GM12873 (cell line): ENCODE measurements at regions not wholly inside any gene's neighbourhood (a gene's known extent, or its start where the extent isn't known, plus 50 kb on each side); places are given as distances from the start of the nearest gene placed in this dataset.

ENCODE experiments used
- TF ChIP-seq, protein P1 (sequence below): IDR thresholded peaks from 2 replicates; pipeline ENCODE4 v1.5.1; 2012; ENCODE audit warnings: low read depth, mild to moderate bottlenecking, moderate library complexity, low read length, control low read depth; ENCODE audit not compliant: insufficient read depth; ENCODE audit errors: missing control alignments

DNA sequence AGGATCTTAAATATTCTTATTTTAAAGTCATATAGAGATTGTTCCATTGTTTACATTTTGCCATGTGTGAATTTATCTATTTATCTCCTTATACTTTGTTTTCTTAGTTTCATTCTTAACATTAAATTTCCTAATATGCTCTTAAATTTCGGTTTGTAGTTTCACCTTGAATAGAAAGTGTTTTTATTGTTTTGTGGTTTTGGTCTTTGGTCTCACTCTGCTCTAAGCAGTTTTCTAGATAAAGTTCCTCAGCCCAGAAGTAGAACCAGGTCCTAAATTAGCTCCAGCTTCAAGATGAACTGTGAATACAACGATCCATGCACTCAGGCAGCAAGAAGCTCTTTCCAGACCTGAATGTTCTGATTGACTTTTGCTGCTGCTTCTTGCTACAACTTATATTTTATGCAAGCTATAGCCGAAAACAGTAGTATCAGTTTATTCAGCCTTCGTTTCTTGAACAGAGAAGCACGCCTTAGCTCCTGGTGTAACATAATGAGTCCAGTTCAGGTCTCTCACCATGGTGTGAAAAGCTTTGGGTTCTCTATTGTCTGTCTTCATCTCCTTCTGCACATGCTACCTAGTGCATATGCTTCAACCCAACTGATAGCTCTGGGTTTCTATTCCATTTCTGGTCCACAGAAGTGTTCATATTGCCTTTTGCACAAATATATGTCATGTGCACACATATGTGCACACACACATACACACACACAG, 95.3 kb downstream of the SEM1 start:
- TF ChIP-seq, protein P1, sequence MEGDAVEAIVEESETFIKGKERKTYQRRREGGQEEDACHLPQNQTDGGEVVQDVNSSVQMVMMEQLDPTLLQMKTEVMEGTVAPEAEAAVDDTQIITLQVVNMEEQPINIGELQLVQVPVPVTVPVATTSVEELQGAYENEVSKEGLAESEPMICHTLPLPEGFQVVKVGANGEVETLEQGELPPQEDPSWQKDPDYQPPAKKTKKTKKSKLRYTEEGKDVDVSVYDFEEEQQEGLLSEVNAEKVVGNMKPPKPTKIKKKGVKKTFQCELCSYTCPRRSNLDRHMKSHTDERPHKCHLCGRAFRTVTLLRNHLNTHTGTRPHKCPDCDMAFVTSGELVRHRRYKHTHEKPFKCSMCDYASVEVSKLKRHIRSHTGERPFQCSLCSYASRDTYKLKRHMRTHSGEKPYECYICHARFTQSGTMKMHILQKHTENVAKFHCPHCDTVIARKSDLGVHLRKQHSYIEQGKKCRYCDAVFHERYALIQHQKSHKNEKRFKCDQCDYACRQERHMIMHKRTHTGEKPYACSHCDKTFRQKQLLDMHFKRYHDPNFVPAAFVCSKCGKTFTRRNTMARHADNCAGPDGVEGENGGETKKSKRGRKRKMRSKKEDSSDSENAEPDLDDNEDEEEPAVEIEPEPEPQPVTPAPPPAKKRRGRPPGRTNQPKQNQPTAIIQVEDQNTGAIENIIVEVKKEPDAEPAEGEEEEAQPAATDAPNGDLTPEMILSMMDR = no peak

DNA sequence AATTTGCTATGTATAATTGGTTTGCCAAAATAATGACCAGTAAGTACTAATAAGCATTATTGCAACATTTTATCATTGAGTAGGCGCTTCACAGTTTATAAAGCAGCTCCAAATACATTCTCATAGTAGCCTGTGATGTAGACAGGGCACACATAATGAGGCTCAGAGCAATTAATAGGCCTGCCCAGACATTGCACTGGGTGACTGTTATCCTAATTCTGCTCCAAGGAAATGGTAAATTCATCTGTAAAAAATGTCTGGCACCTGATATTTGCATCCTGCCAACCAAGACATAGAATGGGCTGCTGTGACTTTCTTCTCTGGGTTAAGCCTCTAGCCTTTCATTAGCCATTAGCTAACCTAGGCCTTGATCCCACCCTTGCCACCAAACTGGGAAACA, 97.6 kb downstream of the SEM1 start:
- TF ChIP-seq, protein P1 = no peak

DNA sequence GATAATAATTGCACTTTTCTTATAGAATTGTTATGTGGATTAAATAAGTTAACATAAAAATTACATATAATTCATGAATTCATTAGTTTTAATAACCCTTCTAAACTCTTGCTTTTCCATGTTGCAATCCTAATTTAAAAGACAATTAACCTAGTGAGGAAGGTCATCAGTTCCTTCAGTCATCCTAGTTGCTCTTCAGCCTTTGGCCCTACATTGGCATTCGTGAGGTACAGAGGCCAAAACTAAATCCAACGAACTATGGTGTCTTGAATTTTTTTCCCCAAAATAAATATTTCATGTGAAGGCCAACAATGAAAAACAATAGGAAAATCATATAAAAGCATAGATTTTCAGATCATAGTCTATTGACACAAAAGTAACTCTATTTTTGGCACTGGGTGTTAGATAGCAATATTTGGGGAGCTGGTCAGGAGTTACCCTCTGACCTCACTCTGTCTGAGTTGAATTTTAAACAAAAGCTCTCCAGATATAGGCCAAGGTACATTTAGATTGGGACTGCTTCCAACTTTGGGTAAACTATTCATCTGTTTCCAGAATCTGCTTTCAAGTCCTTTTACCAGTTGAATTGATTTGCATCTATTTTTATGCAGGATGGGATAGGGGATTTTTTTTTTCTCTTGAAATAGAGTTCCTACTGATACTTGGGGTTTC, 104.5 kb downstream of the SEM1 start:
- TF ChIP-seq, protein P1 = no peak

DNA sequence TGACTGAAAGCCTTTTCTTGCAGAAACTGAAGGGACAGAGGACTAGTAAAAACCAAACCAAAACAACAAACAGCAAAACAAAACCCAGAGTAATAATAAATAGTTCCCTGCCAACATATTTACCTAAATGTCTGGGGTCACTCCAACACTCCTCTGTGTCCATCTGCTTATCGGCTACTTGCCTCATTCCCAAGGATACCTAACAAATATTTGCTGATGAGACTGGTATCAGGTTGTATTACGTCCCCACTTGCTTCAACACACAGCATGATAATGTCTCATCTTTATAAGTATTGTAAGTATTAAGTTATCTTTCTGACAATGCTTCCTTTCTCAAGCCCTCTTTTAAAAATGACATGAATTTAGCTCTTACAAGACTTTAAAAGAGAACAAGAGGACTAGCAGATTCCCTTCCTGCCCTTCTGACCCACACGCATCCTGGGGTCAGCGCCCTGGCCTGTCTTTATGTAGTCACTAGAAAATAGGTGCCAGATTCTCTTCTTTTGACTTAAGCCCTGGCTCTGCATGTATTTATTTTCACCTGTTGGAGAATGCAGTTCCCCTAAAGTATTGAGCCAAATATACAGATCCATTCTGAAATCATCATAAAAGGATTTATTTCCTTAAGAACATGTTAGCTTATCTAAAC, 110.2 kb downstream of the SEM1 start:
- TF ChIP-seq, protein P1 = no peak

DNA sequence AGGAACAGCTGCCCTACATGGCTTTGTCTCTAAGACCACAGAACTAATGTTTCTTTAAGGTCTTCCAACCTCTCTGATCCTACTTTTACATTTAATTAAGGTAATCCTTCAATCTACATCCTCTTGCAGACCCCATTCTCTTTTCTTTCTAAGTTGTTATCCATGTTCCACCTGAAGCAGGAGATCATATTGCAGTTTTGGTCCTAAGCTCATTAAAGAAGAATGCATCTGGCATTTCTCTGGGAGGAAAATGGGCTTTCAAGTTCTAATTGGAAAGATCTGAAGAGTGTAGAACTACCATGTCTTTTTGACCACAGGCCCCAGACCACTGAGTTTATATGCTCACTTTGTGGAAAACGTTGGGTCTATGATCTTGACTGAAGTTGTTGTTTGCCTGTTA, 111.2 kb downstream of the SEM1 start:
- TF ChIP-seq, protein P1 = no peak

DNA sequence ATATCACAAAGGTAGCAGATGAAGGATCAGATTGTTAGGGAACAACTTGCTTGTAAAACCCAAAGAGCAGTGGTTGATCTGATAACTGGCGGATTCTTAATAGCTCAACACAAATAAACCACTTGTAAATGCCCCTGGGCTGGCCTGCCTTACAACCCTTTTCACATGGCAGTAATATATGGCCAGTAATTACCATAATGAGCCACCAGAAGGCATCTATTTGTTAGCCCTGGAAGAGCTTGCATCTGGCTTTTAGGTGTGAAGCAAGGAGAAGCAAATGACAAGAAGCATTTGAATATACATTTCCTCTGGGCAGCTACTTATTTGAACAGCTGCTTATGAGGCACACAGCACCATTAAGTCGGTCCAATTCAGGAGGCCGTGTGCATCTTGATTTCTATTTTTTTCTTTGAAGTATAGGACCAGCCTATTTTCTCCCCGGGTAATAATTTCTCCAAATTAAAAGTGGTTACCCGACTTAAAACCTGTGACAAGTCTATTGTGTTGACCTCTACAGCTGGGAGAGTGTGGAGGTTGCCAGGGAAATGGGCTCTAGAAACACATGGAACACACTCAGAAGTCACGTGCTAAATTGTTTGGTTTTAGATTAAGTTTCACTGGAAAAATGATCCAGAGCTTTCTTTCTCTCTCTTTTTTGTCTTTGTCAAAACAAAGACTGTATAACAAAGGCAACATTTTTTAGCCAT, 113.4 kb downstream of the SEM1 start:
- TF ChIP-seq, protein P1 = peak; percentile 17
